GM12878 (cell line): ENCODE measurements at regions not wholly inside any gene's neighbourhood (a gene's known extent, or its start where the extent isn't known, plus 50 kb on each side); places are given as distances from the start of the nearest gene placed in this dataset.

Experiments
- ATAC-seq: fragments of 200-7000 bp; cut with Tn5 transposase; 3 replicates; pipeline ENCODE4 v1.9.1; 2020; ENCODE audit warnings: mild to moderate bottlenecking, moderate library complexity
- BruUV-seq: library from RNA; stranded (reverse); fragments of 400-500 nt; replicated peaks from 2 replicates; lab custom pipeline; 2021; lab: Mats Ljungman, UMichigan
- CTCF ChIA-PET: fragments of 300-600 bp; sonication (Branson Sonifier 250); formaldehyde crosslinking; extraction: SDS; loops from one replicate; lab custom pipeline; 2021; ENCODE audit warnings: inconsistent platforms; lab: Yijun Ruan, JAX
- POLR2A ChIA-PET: fragments of 350-600 bp; formaldehyde crosslinking; extraction: SDS; loops from one replicate; lab custom pipeline; 2021; ENCODE audit warnings: inconsistent platforms; lab: Charles Lee
- RAD21 ChIA-PET: fragments of 300-600 bp; sonication (Branson Sonifier 250); formaldehyde crosslinking; loops from one replicate; lab custom pipeline; 2023; ENCODE audit warnings: antibody characterized with exemption; ENCODE audit not compliant: unreplicated experiment; lab: Charles Lee
- SMC1A ChIA-PET: fragments of 300-600 bp; sonication (Branson Sonifier 250); formaldehyde crosslinking; loops from one replicate; lab custom pipeline; 2023; ENCODE audit not compliant: unreplicated experiment, uncharacterized antibody; lab: Charles Lee
- DNase-seq: peaks from one replicate; pipeline ENCODE4 v3.0.0-alpha.2; 2011; ENCODE audit warnings: low read depth, low spot score
- FAIRE-seq: peaks from 3 replicates; lab custom pipeline; 2011; peaks lifted over from hg19 to GRCh38; lab: Jason Lieb, UNC
- H2AFZ ChIP-seq: 2 replicates; pipeline ENCODE4 v1.6.0; 2011; ENCODE audit warnings: low read depth, low read length, control low read depth; ENCODE audit not compliant: control insufficient read depth
- H3K27ac ChIP-seq: 2 replicates; pipeline ENCODE4 v1.5.1; 2011; ENCODE audit warnings: control low read depth; ENCODE audit not compliant: control insufficient read depth, insufficient read depth
- H3K27me3 ChIP-seq, 2 experiments: replicated peaks in 1 of 2; 2 replicates each; pipeline versions ENCODE4 v1.6.0 to v1.6.1; 2011; ENCODE audit warnings: low read length in 1 of 2; ENCODE audit not compliant: control insufficient read depth in 2 of 2, insufficient read depth in 2 of 2
- H3K36me3 ChIP-seq, 2 experiments: 2 replicates each; pipeline ENCODE4 v1.5.1; 2011; ENCODE audit warnings: low read length in 1 of 2; ENCODE audit not compliant: control insufficient read depth in 2 of 2, insufficient read depth in 2 of 2
- H3K4me1 ChIP-seq: 2 replicates; pipeline ENCODE4 v1.6.1; 2011; ENCODE audit warnings: mild to moderate bottlenecking, low read length, moderate library complexity, mixed read lengths; ENCODE audit not compliant: control insufficient read depth, insufficient read depth
- H3K4me2 ChIP-seq: 2 replicates; pipeline ENCODE4 v1.6.0; 2011; ENCODE audit warnings: control low read depth; ENCODE audit not compliant: control insufficient read depth, insufficient read depth
- H3K4me3 ChIP-seq: fragments of 200-600 bp; sonication (generic); 2 replicates; pipeline ENCODE4 v1.5.1; 2016
- H3K79me2 ChIP-seq: 2 replicates; pipeline ENCODE4 v1.6.0; 2011; ENCODE audit warnings: low read length; ENCODE audit not compliant: control insufficient read depth, insufficient read depth
- H3K9ac ChIP-seq: 2 replicates; pipeline ENCODE4 v1.8.0; 2011; ENCODE audit warnings: low read length, control low read depth, mixed read lengths; ENCODE audit not compliant: control insufficient read depth, insufficient read depth
- H3K9me3 ChIP-seq: replicated peaks from 3 replicates; pipeline ENCODE4 v1.5.1; 2011; ENCODE audit warnings: mild to moderate bottlenecking, low read length; ENCODE audit not compliant: control insufficient read depth, insufficient read depth
- H4K20me1 ChIP-seq: 2 replicates; pipeline ENCODE4 v1.6.0; 2011; ENCODE audit not compliant: control insufficient read depth, insufficient read depth
- ATF2 ChIP-seq: IDR thresholded peaks from 2 replicates; pipeline ENCODE4 v1.6.1; 2012; ENCODE audit warnings: low read length, inconsistent platforms
- BACH1 ChIP-seq: fragments of 450-650 bp; IDR thresholded peaks from 2 replicates; pipeline ENCODE4 v1.6.1; 2017; ENCODE audit warnings: mild to moderate bottlenecking, borderline replicate concordance
- CEBPB ChIP-seq, 2 experiments: fragments of 150-350 bp in 1 of 2; IDR thresholded peaks; 2 replicates each; pipeline ENCODE4 v1.6.1; 2012 to 2014; ENCODE audit warnings: low read depth in 2 of 2, low read length in 2 of 2, borderline replicate concordance in 1 of 2, inconsistent platforms in 1 of 2
- FOXK2 ChIP-seq: fragments of 450-650 bp; IDR thresholded peaks from 2 replicates; pipeline ENCODE4 v1.6.1; 2017; ENCODE audit warnings: mild to moderate bottlenecking, moderate library complexity
- IRF4 ChIP-seq: IDR thresholded peaks from 2 replicates; pipeline ENCODE4 v1.6.1; 2011; ENCODE audit warnings: low read depth, low read length
- NFIC ChIP-seq: IDR thresholded peaks from 2 replicates; pipeline ENCODE4 v1.6.1; 2012; ENCODE audit warnings: low read depth, mild to moderate bottlenecking, inconsistent platforms, low read length, moderate library complexity
- PAX8 ChIP-seq: fragments of 450-650 bp; IDR thresholded peaks from 2 replicates; pipeline ENCODE4 v1.6.1; 2017; ENCODE audit warnings: mild to moderate bottlenecking, moderate library complexity
- RBBP5 ChIP-seq: fragments of 200-600 bp; sonication (generic); conservative IDR thresholded peaks from 2 replicates; pipeline ENCODE4 v1.6.1; 2016
- RUNX3 ChIP-seq: IDR thresholded peaks from 2 replicates; pipeline ENCODE4 v1.6.1; 2012; ENCODE audit warnings: low read length, inconsistent platforms
- ZBTB11 ChIP-seq: fragments of 450-650 bp; formaldehyde crosslinking; IDR thresholded peaks from 2 replicates; pipeline ENCODE4 v1.5.0; 2022; ENCODE audit warnings: mild to moderate bottlenecking, missing genetic modification characterization
- ZNF592 ChIP-seq: fragments of 450-650 bp; IDR thresholded peaks from 2 replicates; pipeline ENCODE4 v1.6.1; 2017; ENCODE audit warnings: mild to moderate bottlenecking, moderate library complexity
- WGBS: methylation state at CpG from one replicate; pipeline ENCODE4 v1.1.6; 2016; ENCODE audit warnings: low lambda C conversion rate; ENCODE audit not compliant: insufficient replicate concordance, insufficient coverage; ENCODE audit errors: missing lambda C conversion rate; 5-methylcytosine and 5-hydroxymethylcytosine counted together
- in situ Hi-C: fragments of 300-500 bp; cut with MboI; formaldehyde crosslinking; loops from 9 replicates; pipeline ENCODE4 v1.14.3; 2018; ENCODE audit warnings: mixed read lengths
- intact Hi-C: fragments of 100-400 bp; cut with micrococcal nuclease; formaldehyde crosslinking; loops from one replicate; pipeline ENCODE4 v1.14.2; 2022; ENCODE audit not compliant: unreplicated experiment

- in situ Hi-C loops, result no loop called here
- no peak overlapping the region for H3K4me2 ChIP-seq
- H3K79me2 ChIP-seq, result no peaks in the 10 kb centered on the region
- no peaks in the 10 kb centered on the region for H3K27me3 ChIP-seq
- no peak overlapping the region for H3K27ac ChIP-seq
- ChIA-PET RAD21 (no interaction called here), CTCF (interaction anchor here (0.7 kb wide), 1 partner anchor 502 kb away, joined by 3 read pairs; no protein-coding TSS in a partner anchor), SMC1A (interaction anchor here (0.8 kb wide), 1 partner anchor 12 kb away, joined by 3 read pairs; no protein-coding TSS in a partner anchor), POLR2A (no interaction called here)
- no peak for FAIRE-seq
- no peak overlapping the region for H3K9ac ChIP-seq
- intact Hi-C loops, result no loop called here
- DNase-seq, result no peak
- ATAC-seq, result no peak
- H3K4me3 ChIP-seq, result no peak overlapping the region
- WGBS, result 92% methylated on average over 11 of the region's 11 CpGs
- H3K9me3 ChIP-seq, result no peaks in the 10 kb centered on the region; the same call in 2 of the 3 replicates
- no TSS peak for BruUV-seq
- no peaks in the 10 kb centered on the region for H4K20me1 ChIP-seq
- no peaks in the 10 kb centered on the region for H3K4me1 ChIP-seq
- H2AFZ ChIP-seq, result no peak overlapping the region
- no peaks in the 10 kb centered on the region for H3K36me3 ChIP-seq
- TF ChIP-seq RBBP5 (no peak), BACH1 (no peak), PAX8 (no peak), ZNF592 (no peak), ZBTB11 (CRISPR knock-in tag) (no peak), RUNX3 (no peak), CEBPB (IDR thresholded peaks at IDR 0.05; ENCODE audit: borderline replicate concordance in 1 of 2, low read depth in 2 of 2, low read length in 2 of 2) (no peak), FOXK2 (no peak), IRF4 (no peak), ATF2 (no peak), NFIC (no peak)
Measured at GRCh38 chr2:12334412-12334966, 382.2 kb upstream of the TRIB2 start.
